HepG2 (cell line): ENCODE measurements at regions not wholly inside any gene's neighbourhood (a gene's known extent, or its start where the extent isn't known, plus 50 kb on each side); places are given as distances from the start of the nearest gene placed in this dataset.

Experiments
- AGO1 ChIP-seq: fragments of 200-400 bp; formaldehyde crosslinking; IDR thresholded peaks from 2 replicates; pipeline ENCODE4 v1.6.1; 2017; ENCODE audit warnings: mild to moderate bottlenecking, low read depth, low read length, moderate library complexity; ENCODE audit not compliant: poor library complexity, severe bottlenecking
- CHCHD3 ChIP-seq: sonication (generic); formaldehyde crosslinking; IDR thresholded peaks from 2 replicates; pipeline ENCODE4 v1.8.0; 2022; ENCODE audit warnings: mild to moderate bottlenecking, missing genetic modification reagents, moderate library complexity
- EP300 ChIP-seq, 3 experiments: sonication (generic) in 1 of 3; formaldehyde crosslinking in 1 of 3; IDR thresholded peaks; 2 replicates each; pipeline versions ENCODE4 v1.5.1 to v1.6.1; 2011 to 2020; ENCODE audit warnings: low read depth in 2 of 3, low read length in 2 of 3, borderline replicate concordance in 1 of 3, improper control_type of control experiment in 1 of 3, mild to moderate bottlenecking in 1 of 3, missing genetic modification reagents in 1 of 3, moderate library complexity in 1 of 3
- GZF1 ChIP-seq: sonication (generic); formaldehyde crosslinking; IDR thresholded peaks from 2 replicates; pipeline ENCODE4 v1.5.1; 2020; ENCODE audit warnings: mild to moderate bottlenecking, missing genetic modification reagents
- KDM6A ChIP-seq: IDR thresholded peaks from 2 replicates; pipeline ENCODE4 v1.6.1; 2016; ENCODE audit warnings: low read depth
- MEF2D ChIP-seq: sonication (generic); formaldehyde crosslinking; IDR thresholded peaks from 2 replicates; pipeline ENCODE4 v1.5.1; 2020; ENCODE audit warnings: mild to moderate bottlenecking, missing genetic modification reagents
- PAX8 ChIP-seq: sonication (generic); formaldehyde crosslinking; IDR thresholded peaks from 2 replicates; pipeline ENCODE4 v1.8.0; 2022; ENCODE audit warnings: mild to moderate bottlenecking, missing genetic modification reagents, borderline replicate concordance
- RBM22 ChIP-seq: fragments of 200-400 bp; formaldehyde crosslinking; optimal IDR thresholded peaks from 2 replicates; pipeline ENCODE3; 2017; ENCODE audit warnings: mild to moderate bottlenecking, low read length, moderate library complexity
- SP140L ChIP-seq: sonication (generic); formaldehyde crosslinking; IDR thresholded peaks from 2 replicates; pipeline ENCODE4 v1.4.0; 2020; ENCODE audit warnings: missing genetic modification reagents, borderline replicate concordance
- TGIF2 ChIP-seq: IDR thresholded peaks from 2 replicates; pipeline ENCODE4 v1.6.1; 2016; ENCODE audit warnings: control low read depth, missing compliant biosample characterization
- THRA ChIP-seq: sonication (generic); formaldehyde crosslinking; IDR thresholded peaks from 2 replicates; pipeline ENCODE4 v1.4.0; 2020; ENCODE audit warnings: missing genetic modification reagents, borderline replicate concordance
- TSC22D2 ChIP-seq: sonication (generic); formaldehyde crosslinking; IDR thresholded peaks from 2 replicates; pipeline ENCODE4 v1.5.1; 2020; ENCODE audit warnings: missing genetic modification reagents, mild to moderate bottlenecking, borderline replicate concordance
- ZBTB38 ChIP-seq: sonication (generic); formaldehyde crosslinking; IDR thresholded peaks from 2 replicates; pipeline ENCODE4 v1.5.1; 2020; ENCODE audit warnings: mild to moderate bottlenecking, missing genetic modification reagents
- ZEB1 ChIP-seq: IDR thresholded peaks from 2 replicates; pipeline ENCODE4 v1.6.1; 2012; ENCODE audit warnings: mild to moderate bottlenecking, low read depth, inconsistent platforms; ENCODE audit not compliant: insufficient replicate concordance
- ZMAT3 ChIP-seq: sonication (generic); formaldehyde crosslinking; conservative IDR thresholded peaks from 2 replicates; pipeline ENCODE4 v1.7.0; 2021; ENCODE audit warnings: missing genetic modification reagents
- ZNF484 ChIP-seq: sonication (generic); formaldehyde crosslinking; IDR thresholded peaks from 2 replicates; pipeline ENCODE4 v1.5.1; 2020; ENCODE audit warnings: mild to moderate bottlenecking, low read depth, missing genetic modification reagents, borderline replicate concordance
- ZNF530 ChIP-seq: sonication (generic); formaldehyde crosslinking; IDR thresholded peaks from 2 replicates; pipeline ENCODE4 v1.5.0; 2020; ENCODE audit warnings: low read depth, mild to moderate bottlenecking, missing genetic modification reagents
- ZNF546 ChIP-seq: sonication (generic); formaldehyde crosslinking; conservative IDR thresholded peaks from 2 replicates; pipeline ENCODE4 v1.8.1; 2023; ENCODE audit warnings: mild to moderate bottlenecking, missing genetic modification reagents
- ZNF878 ChIP-seq: sonication (generic); formaldehyde crosslinking; IDR thresholded peaks from 2 replicates; pipeline ENCODE4 v1.8.1; 2023; ENCODE audit warnings: mild to moderate bottlenecking, missing genetic modification reagents, moderate library complexity
- ZUFSP ChIP-seq: sonication (generic); formaldehyde crosslinking; IDR thresholded peaks from 2 replicates; pipeline ENCODE4 v1.9.0; 2021; ENCODE audit warnings: missing genetic modification reagents, mild to moderate bottlenecking, borderline replicate concordance
- TF ChIP-seq, protein P1 (sequence below): sonication (generic); formaldehyde crosslinking; IDR thresholded peaks from 2 replicates; pipeline ENCODE4 v1.4.0; 2020; ENCODE audit warnings: missing genetic modification reagents
- TF ChIP-seq, protein P2 (sequence below): sonication (generic); formaldehyde crosslinking; conservative IDR thresholded peaks from 2 replicates; pipeline ENCODE4 v1.8.0; 2022; ENCODE audit warnings: missing genetic modification reagents

DNA sequence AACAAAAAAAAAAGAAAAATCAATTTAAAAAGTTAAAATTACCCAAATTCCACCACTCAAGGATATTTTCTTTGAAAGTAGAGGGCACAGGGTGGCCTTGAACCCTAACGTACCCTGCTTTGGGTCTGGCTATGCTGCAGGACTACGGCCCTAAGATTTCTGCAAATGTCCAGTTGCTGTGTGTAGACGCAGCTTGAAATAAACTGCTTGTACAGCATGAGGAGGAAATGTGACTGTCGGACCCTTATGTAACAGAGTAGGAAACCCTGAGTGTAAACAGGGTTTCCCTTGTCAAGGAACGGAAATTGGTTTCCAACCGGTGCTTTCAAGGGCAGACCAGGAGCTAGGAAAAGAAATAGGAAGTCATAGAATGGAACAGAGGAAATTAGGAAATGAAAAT lies 60.7 kb upstream of the SHLD1 start (continued):
- TF ChIP-seq TSC22D2 (CRISPR knock-in tag) = no peak
- TF ChIP-seq RBM22 = no peak
- TF ChIP-seq ZNF546 (CRISPR knock-in tag) = no peak
- no peak for TF ChIP-seq TGIF2
- peak in 1 of 2 experiments; percentile 70; a peak in 1 of 4 replicates for TF ChIP-seq EP300 (IDR thresholded peaks at IDR 0.05; ENCODE audit: low read depth in 2 of 2, low read length in 2 of 2)
- no peak; the same call in 1 of the 2 replicates for TF ChIP-seq EP300 (CRISPR knock-in tag; IDR thresholded peaks at IDR 0.05; ENCODE audit: borderline replicate concordance)
- no peak for TF ChIP-seq KDM6A (CRISPR knock-in tag)
- no peak for TF ChIP-seq ZNF878 (CRISPR knock-in tag)
- TF ChIP-seq ZNF530 (CRISPR knock-in tag) = no peak
- TF ChIP-seq MEF2D (CRISPR knock-in tag) = peak; percentile 89
- TF ChIP-seq AGO1 = no peak
- no peak for TF ChIP-seq SP140L (CRISPR knock-in tag)
- TF ChIP-seq, protein P1, sequence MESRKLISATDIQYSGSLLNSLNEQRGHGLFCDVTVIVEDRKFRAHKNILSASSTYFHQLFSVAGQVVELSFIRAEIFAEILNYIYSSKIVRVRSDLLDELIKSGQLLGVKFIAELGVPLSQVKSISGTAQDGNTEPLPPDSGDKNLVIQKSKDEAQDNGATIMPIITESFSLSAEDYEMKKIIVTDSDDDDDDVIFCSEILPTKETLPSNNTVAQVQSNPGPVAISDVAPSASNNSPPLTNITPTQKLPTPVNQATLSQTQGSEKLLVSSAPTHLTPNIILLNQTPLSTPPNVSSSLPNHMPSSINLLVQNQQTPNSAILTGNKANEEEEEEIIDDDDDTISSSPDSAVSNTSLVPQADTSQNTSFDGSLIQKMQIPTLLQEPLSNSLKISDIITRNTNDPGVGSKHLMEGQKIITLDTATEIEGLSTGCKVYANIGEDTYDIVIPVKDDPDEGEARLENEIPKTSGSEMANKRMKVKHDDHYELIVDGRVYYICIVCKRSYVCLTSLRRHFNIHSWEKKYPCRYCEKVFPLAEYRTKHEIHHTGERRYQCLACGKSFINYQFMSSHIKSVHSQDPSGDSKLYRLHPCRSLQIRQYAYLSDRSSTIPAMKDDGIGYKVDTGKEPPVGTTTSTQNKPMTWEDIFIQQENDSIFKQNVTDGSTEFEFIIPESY (CRISPR knock-in tag) = no peak
- no peak for TF ChIP-seq GZF1 (CRISPR knock-in tag)
- TF ChIP-seq ZEB1 = no peak
- no peak for TF ChIP-seq ZNF484
- TF ChIP-seq, protein P2, sequence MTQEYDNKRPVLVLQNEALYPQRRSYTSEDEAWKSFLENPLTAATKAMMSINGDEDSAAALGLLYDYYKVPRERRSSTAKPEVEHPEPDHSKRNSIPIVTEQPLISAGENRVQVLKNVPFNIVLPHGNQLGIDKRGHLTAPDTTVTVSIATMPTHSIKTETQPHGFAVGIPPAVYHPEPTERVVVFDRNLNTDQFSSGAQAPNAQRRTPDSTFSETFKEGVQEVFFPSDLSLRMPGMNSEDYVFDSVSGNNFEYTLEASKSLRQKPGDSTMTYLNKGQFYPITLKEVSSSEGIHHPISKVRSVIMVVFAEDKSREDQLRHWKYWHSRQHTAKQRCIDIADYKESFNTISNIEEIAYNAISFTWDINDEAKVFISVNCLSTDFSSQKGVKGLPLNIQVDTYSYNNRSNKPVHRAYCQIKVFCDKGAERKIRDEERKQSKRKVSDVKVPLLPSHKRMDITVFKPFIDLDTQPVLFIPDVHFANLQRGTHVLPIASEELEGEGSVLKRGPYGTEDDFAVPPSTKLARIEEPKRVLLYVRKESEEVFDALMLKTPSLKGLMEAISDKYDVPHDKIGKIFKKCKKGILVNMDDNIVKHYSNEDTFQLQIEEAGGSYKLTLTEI (CRISPR knock-in tag) = no peak
- no peak for TF ChIP-seq CHCHD3 (CRISPR knock-in tag)
- TF ChIP-seq ZUFSP (CRISPR knock-in tag) = no peak
- TF ChIP-seq PAX8 (CRISPR knock-in tag) = no peak
- TF ChIP-seq THRA (CRISPR knock-in tag) = peak; percentile 64; the same call in 1 of the 2 replicates
- no peak for TF ChIP-seq ZMAT3 (CRISPR knock-in tag)
- TF ChIP-seq ZBTB38 (CRISPR knock-in tag) = no peak
